SH-SY5Y (cell line): ENCODE measurements at regions not wholly inside any gene's neighbourhood (a gene's known extent, or its start where the extent isn't known, plus 50 kb on each side); places are given as distances from the start of the nearest gene placed in this dataset.

Experiments
- GATA2 ChIP-seq: IDR thresholded peaks from 2 replicates; pipeline ENCODE4 v1.6.1; 2011; ENCODE audit warnings: mild to moderate bottlenecking, low read depth, low read length
- GATA3 ChIP-seq: IDR thresholded peaks from 2 replicates; pipeline ENCODE4 v1.6.1; 2011; ENCODE audit warnings: low read depth, mild to moderate bottlenecking, low read length, moderate library complexity

DNA sequence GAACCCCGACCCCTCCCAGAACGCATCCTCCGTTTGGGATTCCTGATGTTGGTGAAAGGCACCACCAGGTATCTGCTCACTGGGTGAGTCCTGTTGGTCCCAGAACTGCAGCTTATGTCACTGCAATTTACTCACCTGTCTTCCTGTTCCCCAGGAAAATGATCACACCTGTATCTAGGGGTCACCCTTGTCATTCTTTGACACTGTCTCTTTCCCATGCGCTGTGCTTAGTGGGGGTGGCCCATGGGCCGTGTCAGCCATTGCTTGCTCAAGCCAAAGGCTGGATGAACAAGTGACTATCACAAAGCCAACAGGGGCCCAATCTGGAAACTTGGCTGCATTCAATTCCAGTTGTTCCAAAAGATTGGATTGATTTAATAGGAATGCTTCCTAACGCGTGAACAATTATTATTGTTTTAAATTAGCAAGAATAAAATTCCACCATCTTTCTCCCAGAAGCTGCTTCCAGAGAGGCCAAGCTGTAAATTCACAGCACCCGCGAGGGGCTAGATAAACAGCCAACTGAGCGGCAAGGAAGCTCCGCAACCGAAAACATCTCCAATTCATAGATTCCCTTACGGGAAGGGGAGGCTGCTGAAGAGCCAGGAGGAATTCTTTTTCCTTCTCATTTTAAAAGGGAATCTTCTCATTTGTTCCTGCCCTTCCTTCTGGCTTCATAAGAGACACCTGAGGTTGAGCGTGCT is 134.8 kb upstream of the ZMIZ1 start:
- TF ChIP-seq GATA2 (no peak), GATA3 (no peak)
